ENCODE measurements at regions not wholly inside any gene's neighbourhood (a gene's known extent, or its start where the extent isn't known, plus 50 kb on each side); places are given as distances from the start of the nearest gene placed in this dataset.
"Not testable (repeated sequence)": the region's sequence is repeated elsewhere in the genome, so short reads cannot be mapped to it uniquely, and the experiment has no call there.

DNA sequence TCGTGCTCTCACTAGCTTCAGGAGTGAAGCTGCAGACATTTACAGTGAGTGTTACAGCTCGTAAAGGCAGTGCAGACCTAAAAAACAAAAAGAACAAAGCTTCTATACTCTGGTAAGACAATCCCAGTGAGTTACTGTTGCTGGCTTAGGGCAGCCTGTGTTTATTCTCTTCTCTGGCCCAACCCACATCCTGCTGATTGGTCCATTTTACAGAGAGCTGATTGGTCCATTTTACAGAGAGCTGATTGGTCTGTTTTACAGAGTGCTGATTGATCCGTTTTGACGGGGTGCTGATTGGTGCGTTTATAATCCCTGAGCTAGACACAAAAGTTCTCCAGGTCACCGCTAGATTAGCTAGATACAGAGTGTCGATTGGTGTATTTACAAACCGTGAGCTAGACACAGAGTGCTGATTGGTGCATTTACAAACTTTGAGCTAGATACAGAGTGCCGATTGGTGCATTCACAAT is 158.0 kb downstream of the KLRB1 start:
- not testable (repeated sequence) for H2BK5ac ChIP-seq (ENCODE audit: insufficient read length, low read length); H4K8ac ChIP-seq (replicated peaks; ENCODE audit: insufficient read length, low read depth, low read length); H3K27me3 ChIP-seq (ENCODE audit: insufficient read depth, low read length); H3K27ac Mint-ChIP-seq; H3K9me3 ChIP-seq (ENCODE audit: control insufficient read depth, low read depth, low read length); H2AK5ac ChIP-seq (ENCODE audit: insufficient read length, low read length); H3K27me3 Mint-ChIP-seq (ENCODE audit: low read depth); H3K9me3 Mint-ChIP-seq; H2BK20ac ChIP-seq (ENCODE audit: low read depth, low read length, poor library complexity, severe bottlenecking); H4K20me1 ChIP-seq (ENCODE audit: control insufficient read depth, insufficient read depth, insufficient read length); H3K9ac ChIP-seq (ENCODE audit: extremely low read depth, insufficient read length, low read length); H4K91ac ChIP-seq (ENCODE audit: insufficient read length, low read depth, low read length); H2BK15ac ChIP-seq (ENCODE audit: low read depth, low read length); H3K79me1 ChIP-seq (ENCODE audit: insufficient read depth, low read depth, low read length, poor library complexity, severe bottlenecking); H3T11ph ChIP-seq (ENCODE audit: low read length); H2BK12ac ChIP-seq (ENCODE audit: insufficient read length, low read depth, low read length); H2AFZ ChIP-seq (ENCODE audit: low read length); H3K14ac ChIP-seq (ENCODE audit: insufficient read depth, low read length); H3K23ac ChIP-seq (ENCODE audit: insufficient read length, low read depth, low read length); H4K5ac ChIP-seq (ENCODE audit: insufficient read length, low read depth, low read length); H3K4ac ChIP-seq (ENCODE audit: low read depth, low read length); H2BK120ac ChIP-seq (ENCODE audit: low read depth, low read length, poor library complexity, severe bottlenecking); H3K79me2 ChIP-seq (ENCODE audit: insufficient read depth, low read length); H3K4me1 ChIP-seq (ENCODE audit: insufficient read depth, low read length); H3K23me2 ChIP-seq (ENCODE audit: insufficient read length, low read depth, low read length, poor library complexity, severe bottlenecking); H3K27ac ChIP-seq (ENCODE audit: insufficient read length, low read depth, low read length); H3K18ac ChIP-seq (ENCODE audit: insufficient read length, low read depth, low read length); H3K56ac ChIP-seq (ENCODE audit: insufficient read length, low read depth, low read length); H3K36me3 Mint-ChIP-seq (ENCODE audit: insufficient read depth in 1 of 3, low read depth in 3 of 3)
- no CpG with 5 or more reads among the region's 9 CpGs for WGBS (ENCODE audit: extremely low coverage, insufficient read length, low lambda C conversion rate)
- H3K4me2 ChIP-seq (ENCODE audit: insufficient read depth, insufficient read length, low read length), result peak overlapping the region; percentile 28
- Mint-ChIP-seq H3K4me1 (peaks cover 10 to 13% of the 10 kb centered on the region in 2 experiments), H3K4me3 (peak overlapping the region; percentile 6 to 66; a peak in 4 of 5 replicates)
- DNase-seq, result peak; percentile 31

Data from H9 (cell line).